H9 (cell line): ENCODE measurements at regions not wholly inside any gene's neighbourhood (a gene's known extent, or its start where the extent isn't known, plus 50 kb on each side); places are given as distances from the start of the nearest gene placed in this dataset.

Experiments
- DNase-seq: peaks from one replicate; pipeline ENCODE4 v3.0.0-alpha.2; 2017
- H2AFZ ChIP-seq: one replicate; pipeline ENCODE4 v1.6.1; 2013; ENCODE audit warnings: mild to moderate bottlenecking, low read length, control low read depth, moderate library complexity
- H2AK5ac ChIP-seq: 2 replicates; pipeline ENCODE4 v1.6.1; 2013; ENCODE audit warnings: low read length, control low read depth, mixed read lengths; ENCODE audit not compliant: insufficient read length
- H2BK120ac ChIP-seq: one replicate; pipeline ENCODE4 v1.6.1; 2013; ENCODE audit warnings: low read depth, mild to moderate bottlenecking, low read length, control low read depth, inconsistent platforms; ENCODE audit not compliant: poor library complexity, severe bottlenecking
- H2BK12ac ChIP-seq: 2 replicates; pipeline ENCODE4 v1.6.1; 2013; ENCODE audit warnings: low read length, control low read depth, mixed read lengths, low read depth; ENCODE audit not compliant: insufficient read length
- H2BK15ac ChIP-seq: 2 replicates; pipeline ENCODE4 v1.6.1; 2013; ENCODE audit warnings: low read depth, low read length, control low read depth
- H2BK20ac ChIP-seq: one replicate; pipeline ENCODE4 v1.6.1; 2013; ENCODE audit warnings: low read depth, mild to moderate bottlenecking, low read length, control low read depth, inconsistent platforms; ENCODE audit not compliant: poor library complexity, severe bottlenecking
- H2BK5ac ChIP-seq: 2 replicates; pipeline ENCODE4 v1.6.1; 2013; ENCODE audit warnings: low read length, control low read depth, mixed read lengths; ENCODE audit not compliant: insufficient read length
- H3K14ac ChIP-seq: 2 replicates; pipeline ENCODE4 v1.6.1; 2013; ENCODE audit warnings: low read length, control low read depth; ENCODE audit not compliant: insufficient read depth
- H3K18ac ChIP-seq: 2 replicates; pipeline ENCODE4 v1.6.1; 2013; ENCODE audit warnings: low read depth, mild to moderate bottlenecking, mixed read lengths, low read length, control low read depth; ENCODE audit not compliant: insufficient read length
- H3K23ac ChIP-seq: 2 replicates; pipeline ENCODE4 v1.6.1; 2013; ENCODE audit warnings: low read length, control low read depth, mixed read lengths, low read depth; ENCODE audit not compliant: insufficient read length
- H3K23me2 ChIP-seq: 2 replicates; pipeline ENCODE4 v1.6.1; 2013; ENCODE audit warnings: low read depth, mild to moderate bottlenecking, mixed read lengths, low read length, control low read depth; ENCODE audit not compliant: insufficient read length, poor library complexity, severe bottlenecking
- H3K27ac ChIP-seq: 2 replicates; pipeline ENCODE4 v1.5.1; 2013; ENCODE audit warnings: low read length, control low read depth, mixed read lengths, low read depth; ENCODE audit not compliant: insufficient read length
- H3K27me3 ChIP-seq: 2 replicates; pipeline ENCODE4 v1.6.1; 2013; ENCODE audit warnings: low read length, control low read depth, inconsistent platforms; ENCODE audit not compliant: insufficient read depth
- H3K4ac ChIP-seq: 2 replicates; pipeline ENCODE4 v1.6.1; 2013; ENCODE audit warnings: low read depth, mild to moderate bottlenecking, control low read depth, inconsistent platforms, low read length, moderate library complexity
- H3K4me1 ChIP-seq: 2 replicates; pipeline ENCODE4 v1.6.1; 2013; ENCODE audit warnings: low read length, control low read depth, inconsistent platforms; ENCODE audit not compliant: insufficient read depth
- H3K4me2 ChIP-seq: 2 replicates; pipeline ENCODE4 v1.6.1; 2013; ENCODE audit warnings: low read length, control low read depth, mixed read lengths; ENCODE audit not compliant: insufficient read length, insufficient read depth
- H3K56ac ChIP-seq: 2 replicates; pipeline ENCODE4 v1.6.1; 2013; ENCODE audit warnings: low read depth, mild to moderate bottlenecking, mixed read lengths, low read length, control low read depth; ENCODE audit not compliant: insufficient read length
- H3K79me1 ChIP-seq: 2 replicates; pipeline ENCODE4 v1.6.1; 2013; ENCODE audit warnings: low read depth, mild to moderate bottlenecking, moderate library complexity, low read length, control low read depth, inconsistent platforms; ENCODE audit not compliant: insufficient read depth, poor library complexity, severe bottlenecking
- H3K79me2 ChIP-seq: 2 replicates; pipeline ENCODE4 v1.6.1; 2013; ENCODE audit warnings: low read length, control low read depth, inconsistent platforms; ENCODE audit not compliant: insufficient read depth
- H3K9ac ChIP-seq: 2 replicates; pipeline ENCODE4 v1.6.1; 2013; ENCODE audit warnings: low read length, control low read depth, mixed read lengths; ENCODE audit not compliant: insufficient read length; ENCODE audit errors: extremely low read depth
- H3K9me3 ChIP-seq: one replicate; pipeline ENCODE4 v1.6.1; 2013; ENCODE audit warnings: low read depth, low read length, inconsistent platforms; ENCODE audit not compliant: control insufficient read depth
- H3T11ph ChIP-seq: one replicate; pipeline ENCODE4 v1.6.1; 2013; ENCODE audit warnings: mild to moderate bottlenecking, low read length, control low read depth, inconsistent platforms
- H4K20me1 ChIP-seq: one replicate; pipeline ENCODE4 v1.6.1; 2013; ENCODE audit not compliant: control insufficient read depth, insufficient read length, insufficient read depth
- H4K5ac ChIP-seq: 2 replicates; pipeline ENCODE4 v1.6.1; 2013; ENCODE audit warnings: low read depth, mild to moderate bottlenecking, mixed read lengths, low read length, control low read depth; ENCODE audit not compliant: insufficient read length
- H4K8ac ChIP-seq: replicated peaks from 2 replicates; pipeline ENCODE4 v1.6.1; 2013; ENCODE audit warnings: low read length, control low read depth, mixed read lengths, low read depth; ENCODE audit not compliant: insufficient read length
- H4K91ac ChIP-seq: 2 replicates; pipeline ENCODE4 v1.6.1; 2013; ENCODE audit warnings: low read depth, mild to moderate bottlenecking, moderate library complexity, mixed read lengths, low read length, control low read depth; ENCODE audit not compliant: insufficient read length
- H3K27ac Mint-ChIP-seq, 3 experiments: 2 replicates in 2 of 3; 3 replicates in 1 of 3; pipeline ENCODE4 v1.8.0; 2020 to 2021; ENCODE audit warnings: mixed read lengths in 3 of 3, mild to moderate bottlenecking in 1 of 3, moderate library complexity in 1 of 3
- H3K27me3 Mint-ChIP-seq: 2 replicates; pipeline ENCODE4 v1.8.0; 2021; ENCODE audit warnings: low read depth, mild to moderate bottlenecking, moderate library complexity, mixed read lengths
- H3K36me3 Mint-ChIP-seq, 3 experiments: 2 replicates in 2 of 3; 3 replicates in 1 of 3; pipeline ENCODE4 v1.8.0; 2020 to 2021; ENCODE audit warnings: low read depth in 3 of 3, mixed read lengths in 3 of 3; ENCODE audit not compliant: insufficient read depth in 1 of 3
- H3K4me1 Mint-ChIP-seq, 2 experiments: 2 replicates each; pipeline ENCODE4 v1.8.0; 2020; ENCODE audit warnings: mixed read lengths in 2 of 2
- H3K4me3 Mint-ChIP-seq, 2 experiments: 2 replicates in 1 of 2; 3 replicates in 1 of 2; pipeline ENCODE4 v1.8.0; 2020 to 2021; ENCODE audit warnings: mild to moderate bottlenecking in 2 of 2, mixed read lengths in 2 of 2, moderate library complexity in 1 of 2
- H3K9me3 Mint-ChIP-seq, 2 experiments: 2 replicates in 1 of 2; 3 replicates in 1 of 2; pipeline ENCODE4 v1.8.0; 2020; ENCODE audit warnings: mild to moderate bottlenecking in 2 of 2, mixed read lengths in 2 of 2, moderate library complexity in 1 of 2
- CTCF ChIP-seq: fragments of 200-600 bp; sonication (generic); conservative IDR thresholded peaks from 3 replicates; pipeline ENCODE4 v1.8.0; 2021; ENCODE audit warnings: antibody characterized with exemption, mild to moderate bottlenecking
- WGBS: extraction: QIAGEN DNeasy Blood & Tissue Kit; methylation state at CpG from one replicate; pipeline ENCODE4 v1.1.7; 2013; ENCODE audit warnings: missing lambda C conversion rate, low lambda C conversion rate, mixed read lengths; ENCODE audit not compliant: insufficient read length; ENCODE audit errors: extremely low coverage; 5-methylcytosine and 5-hydroxymethylcytosine counted together

DNA sequence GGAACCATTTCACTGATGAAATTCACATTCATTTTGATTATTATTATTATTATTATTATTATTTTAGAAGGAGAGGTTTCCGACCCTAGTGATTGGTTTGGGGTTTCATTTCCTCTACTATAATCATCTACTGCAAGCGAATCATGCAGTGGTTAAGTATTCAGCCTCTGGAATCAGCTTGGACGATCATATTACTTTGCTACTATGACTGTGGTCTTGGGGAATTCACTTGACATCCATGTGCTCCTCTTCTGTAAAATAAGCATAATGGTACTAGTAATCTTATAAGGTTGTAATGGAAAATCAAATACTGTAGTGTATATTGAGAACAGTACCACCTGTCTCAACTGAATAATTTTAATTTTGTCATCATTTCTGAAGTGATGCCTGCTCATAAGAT, 132.1 kb upstream of the SLC4A4 start:
- no peaks in the 10 kb centered on the region for H3K9me3 ChIP-seq
- H3K4me1 ChIP-seq, result peaks cover 4% of the 10 kb centered on the region; the same call in 1 of the 2 replicates
- no peaks in the 10 kb centered on the region for H3K79me2 ChIP-seq
- H3K27me3 ChIP-seq, result no peaks in the 10 kb centered on the region
- no peak overlapping the region for H2BK20ac ChIP-seq
- no peak overlapping the region for H2AFZ ChIP-seq
- no peak overlapping the region for H2AK5ac ChIP-seq
- TF ChIP-seq CTCF, result no peak
- H3K9ac ChIP-seq, result no peak overlapping the region
- H2BK12ac ChIP-seq, result no peak overlapping the region
- no peak overlapping the region for H3K18ac ChIP-seq
- no peak overlapping the region for H3K4me2 ChIP-seq
- H3K27me3 Mint-ChIP-seq, result no peaks in the 10 kb centered on the region
- H3K36me3 Mint-ChIP-seq, result no peaks in the 10 kb centered on the region
- H2BK15ac ChIP-seq, result no peak overlapping the region
- H4K91ac ChIP-seq, result no peak overlapping the region
- no peak for DNase-seq
- no peak overlapping the region for H2BK5ac ChIP-seq
- no CpG with 5 or more reads among the region's 3 CpGs for WGBS
- H3K23me2 ChIP-seq, result no peaks in the 10 kb centered on the region
- H3K4me1 Mint-ChIP-seq, result peaks cover 7 to 8% of the 10 kb centered on the region in 2 experiments
- no peak overlapping the region for H3K4me3 Mint-ChIP-seq
- H3K79me1 ChIP-seq, result no peaks in the 10 kb centered on the region
- no peaks in the 10 kb centered on the region for H3K9me3 Mint-ChIP-seq
- no peak overlapping the region for H3K27ac Mint-ChIP-seq
- H4K5ac ChIP-seq, result no peak overlapping the region
- H3T11ph ChIP-seq, result no peak overlapping the region
- H2BK120ac ChIP-seq, result no peak overlapping the region
- no peak overlapping the region for H3K56ac ChIP-seq
- H3K14ac ChIP-seq, result no peak overlapping the region
- H3K4ac ChIP-seq, result no peak overlapping the region
- H4K20me1 ChIP-seq, result no peaks in the 10 kb centered on the region
- H3K23ac ChIP-seq, result no peak overlapping the region
- no peak overlapping the region for H3K27ac ChIP-seq
- no peak overlapping the region for H4K8ac ChIP-seq
